ENCODE measurements at regions not wholly inside any gene's neighbourhood (a gene's known extent, or its start where the extent isn't known, plus 50 kb on each side); places are given as distances from the start of the nearest gene placed in this dataset.
"Not testable (repeated sequence)": the region's sequence is repeated elsewhere in the genome, so short reads cannot be mapped to it uniquely, and the experiment has no call there.

DNA sequence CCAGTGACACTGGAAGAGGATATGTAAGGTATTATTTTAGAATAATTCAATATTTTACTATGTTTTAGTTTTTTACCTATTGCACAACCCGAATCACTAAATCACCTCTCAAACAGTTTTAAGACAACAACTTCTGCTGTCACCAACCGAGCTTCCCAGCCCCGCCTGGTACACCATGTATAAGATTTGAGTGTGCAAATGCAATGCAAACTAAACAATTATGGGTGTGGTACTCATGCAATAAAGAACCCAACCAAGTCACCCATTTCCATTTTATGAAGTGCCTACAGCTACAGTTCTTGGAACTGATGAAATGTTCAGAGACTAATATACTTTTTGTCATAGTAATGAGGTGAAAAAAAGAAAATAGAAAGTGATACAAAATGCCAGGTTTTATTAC, 256.2 kb downstream of the TAFA4 start:
- no peaks in the 10 kb centered on the region for H3K4me1 Mint-ChIP-seq (ENCODE audit: low read depth)
- intact Hi-C loops (cut with micrococcal nuclease): no loop called here
- no peak for DNase-seq
- no peaks in the 10 kb centered on the region for H3K9me3 Mint-ChIP-seq
- H3K4me3 Mint-ChIP-seq: no peak overlapping the region
- no peaks in the 10 kb centered on the region for H3K27me3 Mint-ChIP-seq (ENCODE audit: low read depth)
- CTCF ChIA-PET: no interaction called here
- H3K27ac Mint-ChIP-seq: no peak overlapping the region
- H3K36me3 Mint-ChIP-seq (ENCODE audit: low read depth): no peaks in the 10 kb centered on the region

GRCh38 chr3:68667346-68667745, 265.0 kb downstream of the TAFA4 start:
- CTCF ChIA-PET: no interaction called here
- DNase-seq: no peak
- H3K27ac Mint-ChIP-seq: no peak overlapping the region
- H3K36me3 Mint-ChIP-seq (ENCODE audit: low read depth): no peaks in the 10 kb centered on the region
- no peak overlapping the region for H3K4me3 Mint-ChIP-seq
- H3K9me3 Mint-ChIP-seq: no peaks in the 10 kb centered on the region
- intact Hi-C loops (cut with micrococcal nuclease): no loop called here
- H3K27me3 Mint-ChIP-seq (ENCODE audit: low read depth): no peaks in the 10 kb centered on the region
- H3K4me1 Mint-ChIP-seq (ENCODE audit: low read depth): no peaks in the 10 kb centered on the region

DNA sequence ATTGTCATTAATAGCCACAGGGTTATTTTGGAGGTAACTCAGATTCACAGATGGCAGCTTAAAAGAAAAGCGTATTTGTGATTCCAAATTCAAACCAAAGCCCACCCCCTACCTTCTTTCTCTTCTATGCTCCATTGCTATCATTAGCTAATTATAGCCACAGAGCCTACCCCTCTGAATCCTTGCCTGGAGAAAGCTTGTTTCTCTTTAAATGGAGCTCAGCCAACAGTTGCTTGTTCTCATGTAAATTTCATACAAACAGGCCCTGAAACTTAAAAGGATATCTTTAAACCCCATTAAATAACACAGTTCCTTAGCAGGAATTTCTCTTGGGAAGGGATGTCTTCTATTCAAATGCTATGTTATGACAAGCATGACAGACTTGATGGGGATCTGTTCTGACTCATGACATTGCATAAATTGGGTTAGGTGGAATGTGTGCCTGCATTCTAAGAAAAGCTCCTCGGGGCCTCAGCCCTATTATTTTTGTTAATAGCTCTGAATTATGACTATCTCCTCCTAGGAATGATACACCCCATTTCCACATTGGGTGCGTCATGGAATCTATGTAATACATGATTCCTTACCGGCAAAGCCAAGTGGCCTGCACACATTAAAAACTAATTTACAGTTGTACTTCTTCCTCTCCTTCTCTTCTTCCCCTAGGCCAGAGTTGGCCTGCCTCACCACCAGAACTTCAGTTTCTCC, 265.8 kb downstream of the TAFA4 start:
- Mint-ChIP-seq H3K9me3 (no peaks in the 10 kb centered on the region), H3K4me3 (no peak overlapping the region), H3K36me3 (ENCODE audit: low read depth) (no peaks in the 10 kb centered on the region), H3K27me3 (ENCODE audit: low read depth) (peaks cover 2% of the 10 kb centered on the region), H3K4me1 (ENCODE audit: low read depth) (no peaks in the 10 kb centered on the region), H3K27ac (no peak overlapping the region)
- CTCF ChIA-PET: no interaction called here
- DNase-seq: no peak
- intact Hi-C loops (cut with micrococcal nuclease): no loop called here

- CTCF ChIA-PET: no interaction called here
- Mint-ChIP-seq H3K4me3 (no peak overlapping the region), H3K36me3 (ENCODE audit: low read depth) (no peaks in the 10 kb centered on the region), H3K9me3 (no peaks in the 10 kb centered on the region), H3K4me1 (ENCODE audit: low read depth) (no peaks in the 10 kb centered on the region), H3K27me3 (ENCODE audit: low read depth) (peaks cover 3% of the 10 kb centered on the region), H3K27ac (no peak overlapping the region)
- intact Hi-C loops (cut with micrococcal nuclease): no loop called here
- DNase-seq: no peak
Observed at GRCh38 chr3:68664276-68664675, 268.1 kb downstream of the TAFA4 start.

DNA sequence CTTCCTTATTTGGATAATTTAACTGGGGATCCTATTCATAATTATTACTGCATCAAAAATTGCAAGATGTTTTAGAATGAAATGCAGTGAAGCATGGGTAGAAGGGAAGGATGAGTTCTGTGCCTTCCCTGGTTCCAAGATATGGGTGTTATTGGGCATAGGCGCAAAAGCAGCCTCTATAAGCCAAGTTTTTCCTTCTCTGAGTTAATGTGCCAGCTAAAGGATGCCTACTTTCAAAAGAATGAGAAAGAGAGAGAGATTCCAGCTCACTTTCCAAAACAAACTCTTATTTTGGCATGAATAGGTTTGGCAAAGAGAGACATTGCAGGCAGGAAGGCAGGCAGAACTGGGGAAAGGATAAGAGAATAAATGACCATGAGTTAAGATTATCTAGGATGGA, 270.2 kb downstream of the TAFA4 start:
- no peak overlapping the region for H3K4me3 Mint-ChIP-seq
- H3K27me3 Mint-ChIP-seq (ENCODE audit: low read depth): peaks cover 3% of the 10 kb centered on the region
- no peaks in the 10 kb centered on the region for H3K36me3 Mint-ChIP-seq (ENCODE audit: low read depth)
- H3K4me1 Mint-ChIP-seq (ENCODE audit: low read depth): no peaks in the 10 kb centered on the region
- no peaks in the 10 kb centered on the region for H3K9me3 Mint-ChIP-seq
- intact Hi-C loops (cut with micrococcal nuclease): no loop called here
- CTCF ChIA-PET: no interaction called here
- DNase-seq: no peak
- H3K27ac Mint-ChIP-seq: no peak overlapping the region

DNA sequence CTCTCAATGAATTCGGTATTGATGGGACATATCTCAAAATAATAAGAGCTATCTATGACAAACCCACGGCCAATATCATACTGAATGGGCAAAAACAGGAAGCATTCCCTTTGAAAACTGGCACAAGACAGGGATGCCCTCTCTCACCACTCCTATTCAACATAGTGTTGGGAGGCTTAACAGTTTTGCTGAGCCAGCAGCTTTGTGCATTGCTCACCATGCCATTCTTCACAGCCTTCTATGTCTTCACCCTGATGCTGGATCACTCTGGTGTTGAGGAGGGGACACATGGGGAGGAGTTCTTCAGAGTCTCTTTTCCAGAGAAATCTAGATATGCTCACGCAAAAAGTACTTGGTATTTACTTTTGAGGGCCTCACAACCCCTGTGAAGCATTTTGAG, 281.7 kb downstream of the TAFA4 start:
- DNase-seq; CTCF ChIA-PET; intact Hi-C loops (cut with micrococcal nuclease): not testable (repeated sequence)

DNA sequence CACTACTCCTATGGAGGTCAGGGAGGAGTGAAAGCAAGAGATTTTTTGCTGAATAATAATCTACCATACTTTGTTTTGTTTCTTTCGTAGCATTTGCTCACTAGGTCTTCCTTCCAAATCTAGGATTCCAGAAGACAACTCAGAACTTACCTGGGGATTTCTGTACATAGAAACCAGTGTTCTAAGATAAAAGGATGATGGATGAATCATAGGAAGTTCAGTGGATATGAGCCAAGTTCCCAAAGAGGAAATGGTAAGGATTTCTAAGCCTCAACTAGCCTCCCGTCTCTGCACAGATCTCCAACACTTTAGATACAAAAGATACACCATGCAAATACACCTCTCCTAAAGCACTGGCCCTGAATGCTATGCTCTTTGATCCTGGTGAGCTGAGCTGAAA, 283.9 kb downstream of the TAFA4 start:
- Mint-ChIP-seq H3K9me3 (no peaks in the 10 kb centered on the region), H3K4me1 (ENCODE audit: low read depth) (no peaks in the 10 kb centered on the region), H3K27ac (no peak overlapping the region), H3K4me3 (no peak overlapping the region), H3K27me3 (ENCODE audit: low read depth) (no peaks in the 10 kb centered on the region), H3K36me3 (ENCODE audit: low read depth) (no peaks in the 10 kb centered on the region)
- no peak for DNase-seq
- CTCF ChIA-PET: no interaction called here
- intact Hi-C loops (cut with micrococcal nuclease): no loop called here

More for the DNA sequence above, 281.7 kb downstream of the TAFA4 start:
- H3K9me3 Mint-ChIP-seq; H3K36me3 Mint-ChIP-seq (ENCODE audit: low read depth); H3K4me3 Mint-ChIP-seq; H3K27ac Mint-ChIP-seq; H3K4me1 Mint-ChIP-seq (ENCODE audit: low read depth); H3K27me3 Mint-ChIP-seq (ENCODE audit: low read depth): not testable (repeated sequence)

- Mint-ChIP-seq H3K9me3 (no peaks in the 10 kb centered on the region), H3K36me3 (ENCODE audit: low read depth) (no peaks in the 10 kb centered on the region), H3K4me3 (no peak overlapping the region), H3K4me1 (ENCODE audit: low read depth) (no peaks in the 10 kb centered on the region), H3K27me3 (ENCODE audit: low read depth) (peaks cover 18% of the 10 kb centered on the region), H3K27ac (no peak overlapping the region)
- intact Hi-C loops (cut with micrococcal nuclease): no loop called here
- CTCF ChIA-PET: no interaction called here
- no peak for DNase-seq
Observed at GRCh38 chr3:68631850-68632545, 300.3 kb downstream of the TAFA4 start.

GRCh38 chr3:68620211-68620610, 312.1 kb downstream of the TAFA4 start:
- CTCF ChIA-PET: no interaction called here
- no peaks in the 10 kb centered on the region for H3K27me3 Mint-ChIP-seq (ENCODE audit: low read depth)
- no peaks in the 10 kb centered on the region for H3K36me3 Mint-ChIP-seq (ENCODE audit: low read depth)
- no peak for DNase-seq
- H3K27ac Mint-ChIP-seq: no peak overlapping the region
- no peaks in the 10 kb centered on the region for H3K4me1 Mint-ChIP-seq (ENCODE audit: low read depth)
- intact Hi-C loops (cut with micrococcal nuclease): no loop called here
- peaks cover 2% of the 10 kb centered on the region for H3K9me3 Mint-ChIP-seq
- no peak overlapping the region for H3K4me3 Mint-ChIP-seq

DNA sequence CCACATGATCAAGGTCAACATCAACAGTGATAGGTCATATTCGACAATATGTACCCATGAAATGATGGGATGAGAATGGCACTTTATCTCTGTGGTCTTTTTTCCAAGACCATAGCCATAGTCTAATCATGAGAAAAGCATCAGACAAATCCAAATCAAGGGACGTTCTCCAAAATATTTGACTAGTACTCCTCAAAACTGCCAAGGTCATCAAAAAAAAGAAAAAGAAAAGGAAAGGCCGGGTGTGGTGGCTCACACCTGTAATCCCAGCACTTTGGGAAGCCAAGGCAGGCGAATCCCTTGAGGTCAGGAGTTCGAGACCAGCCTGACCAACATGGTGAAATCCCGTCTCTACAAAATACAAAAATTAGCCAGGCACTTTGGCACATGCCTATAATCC, 318.3 kb downstream of the TAFA4 start:
- CTCF ChIA-PET: no interaction called here
- peaks cover 3% of the 10 kb centered on the region for H3K27me3 Mint-ChIP-seq (ENCODE audit: low read depth)
- no peaks in the 10 kb centered on the region for H3K4me1 Mint-ChIP-seq (ENCODE audit: low read depth)
- no peak overlapping the region for H3K27ac Mint-ChIP-seq
- no peak for DNase-seq
- peaks cover 10% of the 10 kb centered on the region for H3K9me3 Mint-ChIP-seq
- intact Hi-C loops (cut with micrococcal nuclease): no loop called here
- no peaks in the 10 kb centered on the region for H3K36me3 Mint-ChIP-seq (ENCODE audit: low read depth)
- H3K4me3 Mint-ChIP-seq: no peak overlapping the region

DNA sequence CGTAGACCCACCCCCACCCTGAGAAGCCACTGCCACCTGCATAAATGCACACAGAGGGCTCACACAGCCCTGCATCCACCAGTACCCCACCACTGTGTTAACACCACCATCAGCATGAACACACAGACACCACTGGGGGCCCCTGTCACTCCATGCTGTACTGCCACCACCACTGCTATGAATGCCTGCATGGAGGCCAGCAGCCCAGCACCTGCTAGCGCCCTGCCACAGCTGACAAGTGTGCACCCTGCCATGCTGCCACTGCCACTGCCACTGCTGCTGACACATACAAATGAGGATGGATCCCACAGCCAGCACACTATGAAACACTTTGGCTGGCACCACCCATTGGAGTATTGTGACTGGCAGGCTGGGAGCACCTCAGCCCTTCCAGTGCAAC, 361.0 kb downstream of the TAFA4 start:
- no peak overlapping the region for H3K4me3 Mint-ChIP-seq
- CTCF ChIA-PET: interaction anchor here (0.6 kb wide), 1 partner anchor 1665 kb away, joined by 3 read pairs; no protein-coding TSS in a partner anchor
- H3K27ac Mint-ChIP-seq: no peak overlapping the region
- DNase-seq: no peak
- H3K4me1 Mint-ChIP-seq (ENCODE audit: low read depth): no peaks in the 10 kb centered on the region
- intact Hi-C loops (cut with micrococcal nuclease): no loop called here
- peaks cover 2% of the 10 kb centered on the region for H3K9me3 Mint-ChIP-seq
- peaks cover 19% of the 10 kb centered on the region for H3K27me3 Mint-ChIP-seq (ENCODE audit: low read depth)
- peaks cover 2% of the 10 kb centered on the region for H3K36me3 Mint-ChIP-seq (ENCODE audit: low read depth)

GRCh38 chr3:68560728-68561127, 371.6 kb downstream of the TAFA4 start:
- peaks cover 1% of the 10 kb centered on the region for H3K9me3 Mint-ChIP-seq
- H3K27me3 Mint-ChIP-seq (ENCODE audit: low read depth): no peaks in the 10 kb centered on the region
- no peak overlapping the region for H3K4me3 Mint-ChIP-seq
- H3K4me1 Mint-ChIP-seq (ENCODE audit: low read depth): no peaks in the 10 kb centered on the region
- no peak overlapping the region for H3K27ac Mint-ChIP-seq
- intact Hi-C loops (cut with micrococcal nuclease): no loop called here
- DNase-seq: no peak
- CTCF ChIA-PET: interaction anchor here (0.6 kb wide), 1 partner anchor 333 kb away, joined by 4 read pairs; no protein-coding TSS in a partner anchor
- no peaks in the 10 kb centered on the region for H3K36me3 Mint-ChIP-seq (ENCODE audit: low read depth)

DNA sequence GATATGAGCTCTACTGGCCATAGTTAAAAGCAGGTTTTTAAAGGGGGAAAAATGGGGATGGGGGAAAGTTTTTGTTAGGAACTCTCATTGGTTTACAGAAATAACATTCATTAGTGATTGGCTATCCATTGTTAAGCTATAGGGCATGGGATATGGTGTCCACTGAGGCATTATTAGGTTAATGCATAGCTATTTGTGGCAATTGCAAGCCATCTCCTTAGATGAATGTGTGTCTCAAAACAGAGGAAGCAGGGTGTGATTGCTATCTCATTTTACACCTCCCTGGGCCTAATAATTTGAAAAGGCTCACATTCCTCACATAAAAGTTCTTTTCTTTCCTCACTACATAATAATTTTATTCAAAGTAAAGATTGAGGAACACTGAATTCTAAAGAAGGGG, 396.6 kb downstream of the TAFA4 start:
- H3K27ac Mint-ChIP-seq: no peak overlapping the region
- peaks cover 3% of the 10 kb centered on the region for H3K9me3 Mint-ChIP-seq
- CTCF ChIA-PET: interaction anchor here (1.5 kb wide), 1 partner anchor 8 kb away, joined by 4 read pairs; no protein-coding TSS in a partner anchor
- H3K27me3 Mint-ChIP-seq (ENCODE audit: low read depth): no peaks in the 10 kb centered on the region
- no peaks in the 10 kb centered on the region for H3K4me1 Mint-ChIP-seq (ENCODE audit: low read depth)
- DNase-seq: no peak
- no peaks in the 10 kb centered on the region for H3K36me3 Mint-ChIP-seq (ENCODE audit: low read depth)
- intact Hi-C loops (cut with micrococcal nuclease): no loop called here
- H3K4me3 Mint-ChIP-seq: no peak overlapping the region

Data from activated naive CD4-positive, alpha-beta T cell treated with anti-CD3 and anti-CD28 coated beads for 36 hours (primary cell).